Neural cell (in vitro differentiated cells): ENCODE measurements at regions not wholly inside any gene's neighbourhood (a gene's known extent, or its start where the extent isn't known, plus 50 kb on each side); places are given as distances from the start of the nearest gene placed in this dataset.

Experiments used
- H2AFZ ChIP-seq: fragments of 200-600, 300-800 bp; sonication (generic), shearing (Covaris generic); 2 replicates; pipeline ENCODE4 v1.6.0; 2014; ENCODE audit warnings: low read depth, mild to moderate bottlenecking, antibody characterized with exemption, low read length, moderate library complexity
- H3F3A ChIP-seq: fragments of 200-600 bp; shearing (Covaris generic); 2 replicates; pipeline ENCODE4 v1.6.1; 2016; ENCODE audit warnings: mild to moderate bottlenecking, moderate library complexity, mixed read lengths, antibody characterized with exemption, low read length; ENCODE audit not compliant: insufficient read depth, poor library complexity, severe bottlenecking
- H3K27ac ChIP-seq: fragments of 200-600, 300-800 bp; sonication (generic), shearing (Covaris generic); 2 replicates; pipeline ENCODE4 v1.5.1; 2014; ENCODE audit warnings: mild to moderate bottlenecking, low read length, moderate library complexity
- H3K27me3 ChIP-seq: fragments of 300-800, 200-600 bp; sonication (generic), shearing (Covaris generic); 2 replicates; pipeline ENCODE4 v1.6.0; 2014; ENCODE audit warnings: mild to moderate bottlenecking, low read depth, low read length, moderate library complexity; ENCODE audit not compliant: insufficient read depth
- H3K36me3 ChIP-seq: fragments of 300-800, 200-600 bp; sonication (generic), shearing (Covaris generic); 2 replicates; pipeline ENCODE4 v1.5.1; 2014; ENCODE audit warnings: mild to moderate bottlenecking, antibody characterized with exemption, low read length, moderate library complexity; ENCODE audit not compliant: insufficient read depth
- H3K4me2 ChIP-seq: fragments of 300-800, 200-600 bp; sonication (generic), shearing (Covaris generic); 2 replicates; pipeline ENCODE4 v1.6.0; 2014; ENCODE audit warnings: mild to moderate bottlenecking, low read length
- H3K4me3 ChIP-seq: fragments of 300-800, 200-600 bp; sonication (generic), shearing (Covaris generic); 2 replicates; pipeline ENCODE4 v1.5.1; 2014; ENCODE audit warnings: mild to moderate bottlenecking, low read length, moderate library complexity
- H3K79me2 ChIP-seq: fragments of 200-600 bp; shearing (Covaris generic); replicated peaks from 2 replicates; pipeline ENCODE4 v1.6.0; 2014; ENCODE audit warnings: mild to moderate bottlenecking, low read length, moderate library complexity; ENCODE audit not compliant: insufficient read depth
- H3K9ac ChIP-seq: fragments of 300-800, 200-600 bp; sonication (generic), shearing (Covaris generic); 2 replicates; pipeline ENCODE4 v1.6.1; 2016; ENCODE audit warnings: mild to moderate bottlenecking, low read length, mixed read lengths
- H3K9me2 ChIP-seq: fragments of 200-600 bp; shearing (Covaris generic); 2 replicates; pipeline ENCODE4 v1.6.1; 2016; ENCODE audit warnings: mild to moderate bottlenecking, low read length, mixed read lengths; ENCODE audit not compliant: insufficient read depth
- H3K9me3 ChIP-seq: fragments of 200-600, 300-800 bp; sonication (generic), shearing (Covaris generic); 2 replicates; pipeline ENCODE4 v1.6.1; 2016; ENCODE audit warnings: mild to moderate bottlenecking, mixed run types, low read length, moderate library complexity, mixed read lengths
- H4K20me1 ChIP-seq: fragments of 200-600 bp; shearing (Covaris generic); 2 replicates; pipeline ENCODE4 v1.6.1; 2016; ENCODE audit warnings: mild to moderate bottlenecking, mixed run types; ENCODE audit not compliant: insufficient read depth
- CTCF ChIP-seq: fragments of 450-650 bp; IDR thresholded peaks from 2 replicates; pipeline ENCODE4 v1.5.1; 2014; ENCODE audit warnings: antibody characterized with exemption, mild to moderate bottlenecking, moderate library complexity; ENCODE audit not compliant: poor library complexity, severe bottlenecking
- EP300 ChIP-seq: fragments of 450-650 bp; conservative IDR thresholded peaks from 2 replicates; pipeline ENCODE4 v1.6.1; 2014; ENCODE audit warnings: antibody characterized with exemption, mild to moderate bottlenecking, moderate library complexity; ENCODE audit not compliant: poor library complexity, severe bottlenecking
- EZH2 ChIP-seq: fragments of 200-600, 300-800 bp; shearing (Covaris generic), sonication (generic); IDR thresholded peaks from 2 replicates; pipeline ENCODE4 v1.6.1; 2014; ENCODE audit warnings: antibody characterized with exemption, low read length, borderline replicate concordance, mild to moderate bottlenecking; ENCODE audit not compliant: insufficient read depth, poor library complexity, severe bottlenecking
- MXI1 ChIP-seq: fragments of 450-650 bp; conservative IDR thresholded peaks from 2 replicates; pipeline ENCODE4 v1.6.1; 2014; ENCODE audit warnings: antibody characterized with exemption, mild to moderate bottlenecking; ENCODE audit not compliant: poor library complexity, severe bottlenecking
- POLR2AphosphoS5 ChIP-seq: IDR thresholded peaks from 2 replicates; pipeline ENCODE4 v1.6.1; 2012
- RAD21 ChIP-seq: fragments of 450-650 bp; conservative IDR thresholded peaks from 2 replicates; pipeline ENCODE4 v1.6.1; 2014; ENCODE audit warnings: antibody characterized with exemption, mild to moderate bottlenecking, moderate library complexity
- REST ChIP-seq: IDR thresholded peaks from 2 replicates; pipeline ENCODE4 v1.6.1; 2012; ENCODE audit warnings: borderline replicate concordance
- SMC3 ChIP-seq: fragments of 450-650 bp; conservative IDR thresholded peaks from 2 replicates; pipeline ENCODE4 v1.6.1; 2014; ENCODE audit warnings: antibody characterized with exemption, mild to moderate bottlenecking, moderate library complexity; ENCODE audit not compliant: poor library complexity
- TAF1 ChIP-seq: IDR thresholded peaks from 2 replicates; pipeline ENCODE4 v1.6.1; 2012; ENCODE audit warnings: low read depth

- H3K9me3 ChIP-seq, result peaks cover 5% of the 10 kb centered on the region
- H3F3A ChIP-seq, result no peaks in the 10 kb centered on the region
- H2AFZ ChIP-seq, result no peak overlapping the region
- no peak overlapping the region for H3K27ac ChIP-seq
- no peaks in the 10 kb centered on the region for H3K36me3 ChIP-seq
- H3K79me2 ChIP-seq, result no peaks in the 10 kb centered on the region
- H3K4me2 ChIP-seq, result no peak overlapping the region
- no peak for TF ChIP-seq EZH2
- TF ChIP-seq REST, result no peak
- TF ChIP-seq TAF1, result no peak
- no peak for TF ChIP-seq MXI1
- no peak for TF ChIP-seq RAD21
- TF ChIP-seq CTCF, result no peak
- no peak for TF ChIP-seq SMC3
- no peak for TF ChIP-seq POLR2AphosphoS5
- no peak for TF ChIP-seq EP300
- H3K4me3 ChIP-seq, result no peak overlapping the region
- no peaks in the 10 kb centered on the region for H4K20me1 ChIP-seq
- no peaks in the 10 kb centered on the region for H3K27me3 ChIP-seq
- no peak overlapping the region for H3K9ac ChIP-seq
- no peaks in the 10 kb centered on the region for H3K9me2 ChIP-seq
Measured at GRCh38 chr1:176341656-176342055, 121.3 kb upstream of the PAPPA2 start.

- TF ChIP-seq POLR2AphosphoS5 (no peak), REST (no peak), RAD21 (no peak), MXI1 (no peak), EP300 (no peak), CTCF (no peak), SMC3 (no peak), TAF1 (no peak), EZH2 (no peak)
- no peak overlapping the region for H3K27ac ChIP-seq
- H3K36me3 ChIP-seq, result no peaks in the 10 kb centered on the region
- H3K9me2 ChIP-seq, result no peaks in the 10 kb centered on the region
- H3K4me3 ChIP-seq, result no peak overlapping the region
- no peak overlapping the region for H3K4me2 ChIP-seq
- no peaks in the 10 kb centered on the region for H3K9me3 ChIP-seq
- no peak overlapping the region for H2AFZ ChIP-seq
- no peaks in the 10 kb centered on the region for H3F3A ChIP-seq
- H4K20me1 ChIP-seq, result no peaks in the 10 kb centered on the region
- no peak overlapping the region for H3K9ac ChIP-seq
- H3K79me2 ChIP-seq, result no peaks in the 10 kb centered on the region
- no peaks in the 10 kb centered on the region for H3K27me3 ChIP-seq
Measured at GRCh38 chr1:176338877-176339276, 124.1 kb upstream of the PAPPA2 start.
